Sigmoid colon (tissue), 4 donors: ENCODE measurements at regions not wholly inside any gene's neighbourhood (a gene's known extent, or its start where the extent isn't known, plus 50 kb on each side); places are given as distances from the start of the nearest gene placed in this dataset.

Experiments used
- CTCF ChIP-seq, 4 experiments: fragments of 450-650 bp in 3 of 4; fragments of 200-600 bp in 1 of 4; IDR thresholded peaks; one replicate each; pipeline ENCODE4 v1.5.1; 2016 to 2019; ENCODE audit warnings: antibody characterized with exemption in 4 of 4, mild to moderate bottlenecking in 3 of 4, moderate library complexity in 2 of 4
- POLR2A ChIP-seq, 2 donors: fragments of 450-650 bp; IDR thresholded peaks; one replicate each; pipeline ENCODE4 v1.6.1; 2016; ENCODE audit warnings: antibody characterized with exemption in 2 of 2, mild to moderate bottlenecking in 2 of 2, moderate library complexity in 2 of 2
- POLR2AphosphoS5 ChIP-seq, 4 donors: sonication (generic); formaldehyde crosslinking; IDR thresholded peaks; one replicate each; pipeline ENCODE4 v1.6.1; 2017; ENCODE audit warnings: antibody characterized with exemption in 4 of 4

- TF ChIP-seq CTCF (IDR thresholded peaks at IDR 0.05) = no peak
- peak in 2 of 4 donors; percentile 4 to 44 for TF ChIP-seq POLR2AphosphoS5 (IDR thresholded peaks at IDR 0.05)
- no peak for TF ChIP-seq POLR2A (IDR thresholded peaks at IDR 0.05)
Observed at GRCh38 chr17:77385750-77386501, 245.2 kb downstream of the SEC14L1 start.
